VCaP (cell line): ENCODE measurements at regions not wholly inside any gene's neighbourhood (a gene's known extent, or its start where the extent isn't known, plus 50 kb on each side); places are given as distances from the start of the nearest gene placed in this dataset.

ENCODE experiments used
- H3K27ac ChIP-seq: fragments of 450-650 bp; 2 replicates; pipeline ENCODE4 v1.5.1; 2017
- CTCF ChIP-seq: fragments of 450-650 bp; conservative IDR thresholded peaks from 2 replicates; pipeline ENCODE4 v1.5.1; 2017; ENCODE audit warnings: mild to moderate bottlenecking, moderate library complexity

GRCh38 chr11:33474866-33475265, 217.7 kb downstream of the HIPK3 start:
- no peak for TF ChIP-seq CTCF
- H3K27ac ChIP-seq: no peak overlapping the region

- no peak overlapping the region for H3K27ac ChIP-seq
- TF ChIP-seq CTCF: no peak
These were observed 214.4 kb downstream of the HIPK3 start for GRCh38 chr11:33471541-33471940.

- TF ChIP-seq CTCF: no peak
- no peak overlapping the region for H3K27ac ChIP-seq
These were observed 210.8 kb downstream of the HIPK3 start for GRCh38 chr11:33467966-33468365.

GRCh38 chr11:33463059-33463458, 205.9 kb downstream of the HIPK3 start:
- TF ChIP-seq CTCF: no peak
- no peak overlapping the region for H3K27ac ChIP-seq

- no peak for TF ChIP-seq CTCF
- no peak overlapping the region for H3K27ac ChIP-seq
These were observed 204.4 kb downstream of the HIPK3 start for GRCh38 chr11:33461369-33462125.

GRCh38 chr11:33457948-33458347, 200.8 kb downstream of the HIPK3 start:
- no peak for TF ChIP-seq CTCF
- H3K27ac ChIP-seq: no peak overlapping the region

GRCh38 chr11:33455867-33456463, 198.8 kb downstream of the HIPK3 start:
- no peak overlapping the region for H3K27ac ChIP-seq
- TF ChIP-seq CTCF: no peak
